NB4 (cell line): ENCODE measurements at regions not wholly inside any gene's neighbourhood (a gene's known extent, or its start where the extent isn't known, plus 50 kb on each side); places are given as distances from the start of the nearest gene placed in this dataset.

Source experiments
- DNase-seq: peaks from one replicate; pipeline ENCODE4 v3.0.0; 2010; ENCODE audit warnings: low read depth
- H3K4me3 ChIP-seq: one replicate; pipeline ENCODE4 v1.5.1; 2011; ENCODE audit warnings: mild to moderate bottlenecking, low read depth, low read length, moderate library complexity
- MYC ChIP-seq: IDR thresholded peaks from 2 replicates; pipeline ENCODE4 v1.6.1; 2011; ENCODE audit warnings: low read depth, low read length
- POLR2A ChIP-seq: IDR thresholded peaks from 2 replicates; pipeline ENCODE4 v1.6.1; 2011; ENCODE audit warnings: mild to moderate bottlenecking; ENCODE audit not compliant: insufficient read length; ENCODE audit errors: extremely low read depth
- TF ChIP-seq, protein P1 (sequence below): IDR thresholded peaks from 2 replicates; pipeline ENCODE4 v1.6.1; 2011; ENCODE audit warnings: low read depth, low read length
- TF ChIP-seq, protein P2 (sequence below): IDR thresholded peaks from one replicate; pipeline ENCODE4 v1.5.1; 2012; ENCODE audit warnings: low read depth, low read length

DNA sequence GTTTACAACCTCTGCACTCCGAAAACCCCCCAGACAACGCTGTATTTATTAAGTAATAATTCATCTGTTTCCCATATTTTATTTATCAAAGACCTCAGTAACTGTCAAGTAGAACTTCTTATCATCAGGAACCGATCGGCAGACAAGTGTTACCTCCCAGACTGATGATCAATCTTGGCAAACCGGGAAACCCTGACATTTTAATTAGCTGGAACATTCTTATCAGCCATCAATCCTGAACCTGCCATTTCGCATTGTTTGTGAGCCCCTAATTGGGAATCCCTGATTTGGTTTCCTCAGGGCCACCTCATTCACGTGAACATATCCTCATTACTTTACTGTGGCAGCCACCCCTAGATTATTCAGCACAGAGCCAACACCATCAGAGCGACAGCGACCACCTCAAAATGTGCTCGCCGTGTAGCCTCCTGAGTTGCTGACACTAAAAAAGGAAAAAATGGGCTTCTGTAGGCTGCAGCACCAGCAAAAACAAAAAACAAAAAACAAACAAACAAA is 93.6 kb upstream of the SDK1 start:
- DNase-seq: no peak
- TF ChIP-seq MYC (no peak), POLR2A (no peak)
- TF ChIP-seq, protein P1, sequence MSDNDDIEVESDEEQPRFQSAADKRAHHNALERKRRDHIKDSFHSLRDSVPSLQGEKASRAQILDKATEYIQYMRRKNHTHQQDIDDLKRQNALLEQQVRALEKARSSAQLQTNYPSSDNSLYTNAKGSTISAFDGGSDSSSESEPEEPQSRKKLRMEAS: no peak
- TF ChIP-seq, protein P2, sequence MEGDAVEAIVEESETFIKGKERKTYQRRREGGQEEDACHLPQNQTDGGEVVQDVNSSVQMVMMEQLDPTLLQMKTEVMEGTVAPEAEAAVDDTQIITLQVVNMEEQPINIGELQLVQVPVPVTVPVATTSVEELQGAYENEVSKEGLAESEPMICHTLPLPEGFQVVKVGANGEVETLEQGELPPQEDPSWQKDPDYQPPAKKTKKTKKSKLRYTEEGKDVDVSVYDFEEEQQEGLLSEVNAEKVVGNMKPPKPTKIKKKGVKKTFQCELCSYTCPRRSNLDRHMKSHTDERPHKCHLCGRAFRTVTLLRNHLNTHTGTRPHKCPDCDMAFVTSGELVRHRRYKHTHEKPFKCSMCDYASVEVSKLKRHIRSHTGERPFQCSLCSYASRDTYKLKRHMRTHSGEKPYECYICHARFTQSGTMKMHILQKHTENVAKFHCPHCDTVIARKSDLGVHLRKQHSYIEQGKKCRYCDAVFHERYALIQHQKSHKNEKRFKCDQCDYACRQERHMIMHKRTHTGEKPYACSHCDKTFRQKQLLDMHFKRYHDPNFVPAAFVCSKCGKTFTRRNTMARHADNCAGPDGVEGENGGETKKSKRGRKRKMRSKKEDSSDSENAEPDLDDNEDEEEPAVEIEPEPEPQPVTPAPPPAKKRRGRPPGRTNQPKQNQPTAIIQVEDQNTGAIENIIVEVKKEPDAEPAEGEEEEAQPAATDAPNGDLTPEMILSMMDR: no peak
- H3K4me3 ChIP-seq: no peak overlapping the region

DNA sequence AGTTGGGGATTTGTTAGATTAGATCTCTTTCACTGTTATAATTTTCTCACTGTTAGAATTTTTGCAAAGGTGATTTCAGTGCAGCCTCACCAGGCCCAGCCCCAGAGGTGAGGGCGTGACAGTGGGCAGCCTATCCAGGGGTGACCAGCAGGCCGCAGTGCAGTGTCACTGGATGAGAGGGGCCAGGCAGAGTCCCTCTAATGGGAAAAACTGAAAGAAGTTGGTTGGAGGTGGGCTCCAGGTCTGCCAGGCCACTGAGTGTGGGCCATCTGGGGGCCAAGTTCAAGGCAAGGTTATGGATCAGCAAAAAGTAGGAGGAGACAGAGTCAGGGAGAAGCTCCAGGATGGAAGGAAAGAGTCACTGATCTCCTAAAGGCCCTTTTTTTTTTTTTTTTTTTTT is 90.5 kb upstream of the SDK1 start:
- TF ChIP-seq MYC: no peak
- TF ChIP-seq, protein P2: no peak
- TF ChIP-seq, protein P1: no peak
- TF ChIP-seq POLR2A: no peak
- H3K4me3 ChIP-seq: no peak overlapping the region
- no peak for DNase-seq

DNA sequence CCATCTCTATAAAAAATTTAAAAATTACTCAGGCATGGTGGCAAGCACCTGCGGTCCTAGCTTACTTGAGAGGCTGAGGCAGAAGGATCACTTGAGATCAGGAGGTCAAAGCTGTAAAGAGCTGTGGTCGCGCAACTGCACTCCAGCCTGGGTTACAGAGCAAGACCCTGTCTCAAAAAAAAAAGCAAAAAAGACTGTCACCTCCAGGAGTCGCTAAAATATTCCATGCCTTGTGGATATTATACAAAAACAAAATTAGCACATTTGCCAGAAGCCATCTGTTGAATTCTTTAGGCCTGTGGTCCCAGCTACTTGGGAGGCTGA is 87.0 kb upstream of the SDK1 start:
- no peak for DNase-seq
- TF ChIP-seq, protein P2: no peak
- TF ChIP-seq, protein P1: no peak
- no peak for TF ChIP-seq POLR2A
- H3K4me3 ChIP-seq: no peak overlapping the region

DNA sequence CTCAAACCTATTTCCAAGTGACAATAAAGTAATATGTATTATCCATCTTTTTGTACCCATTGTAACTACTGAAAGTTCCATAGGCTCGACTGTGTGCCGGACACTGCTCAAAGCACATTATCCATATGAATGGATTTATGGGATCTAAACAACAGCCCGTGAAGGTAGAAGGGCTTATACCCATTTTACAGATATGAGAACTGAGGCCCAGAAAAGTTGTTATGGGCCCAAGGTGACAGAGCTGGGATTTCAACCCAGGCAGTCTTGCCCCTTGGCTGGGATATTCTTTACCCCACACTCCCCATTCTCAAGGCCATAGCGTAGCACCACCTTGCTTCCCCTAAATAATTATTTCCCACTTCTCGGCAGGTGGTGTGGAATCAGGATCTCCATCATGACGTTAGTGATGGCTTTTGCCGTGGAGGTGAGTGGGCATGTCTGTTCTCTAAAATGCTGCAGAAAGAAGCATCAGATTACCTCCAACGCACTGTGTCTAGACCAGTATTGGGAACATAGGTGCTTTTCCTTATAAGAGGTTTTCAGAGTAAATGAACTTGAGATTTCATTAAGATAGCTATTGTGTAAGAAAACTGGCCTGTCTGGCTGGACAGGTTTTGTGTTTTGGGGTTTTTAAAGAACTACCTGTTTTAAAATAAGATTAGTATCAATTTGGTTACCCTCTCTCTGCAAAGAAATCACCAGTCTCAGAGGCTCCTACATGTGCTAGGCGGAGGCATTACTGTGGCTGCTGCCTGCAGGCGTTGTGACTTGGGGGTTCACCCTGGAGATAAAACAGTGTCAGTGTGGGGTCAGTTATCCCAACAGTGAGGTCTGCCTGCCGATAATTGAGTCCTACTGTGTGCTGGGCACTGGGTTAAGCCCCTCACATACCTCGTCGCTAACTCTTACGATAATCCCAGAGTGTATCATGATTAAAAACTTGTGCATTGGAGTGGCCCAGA is 85.1 kb upstream of the SDK1 start:
- no peak for TF ChIP-seq MYC
- no peak for TF ChIP-seq POLR2A
- TF ChIP-seq, protein P2: no peak
- TF ChIP-seq, protein P1: no peak
- no peak for DNase-seq
- H3K4me3 ChIP-seq: no peak overlapping the region

DNA sequence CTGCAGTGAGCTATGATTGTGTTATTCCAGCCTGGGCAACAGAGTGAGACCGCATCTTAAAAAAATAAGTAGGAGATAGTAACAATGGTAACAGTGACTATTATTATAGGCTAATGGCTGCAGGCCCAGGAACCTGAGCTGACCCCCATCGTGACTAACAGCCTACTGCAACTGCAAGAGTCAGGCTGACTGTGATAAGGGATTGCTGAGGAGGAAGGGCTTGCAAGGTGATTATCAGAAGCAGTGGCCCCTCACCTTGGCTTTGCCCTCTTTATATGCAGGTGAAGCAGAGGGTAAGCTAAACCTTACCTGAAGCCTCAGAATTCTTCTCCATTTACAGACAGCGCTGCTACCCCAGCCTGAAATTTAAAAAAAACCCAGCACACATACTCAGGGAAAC is 83.9 kb upstream of the SDK1 start:
- TF ChIP-seq, protein P2: no peak
- TF ChIP-seq, protein P1: no peak
- TF ChIP-seq POLR2A (no peak), MYC (no peak)
- H3K4me3 ChIP-seq: no peak overlapping the region
- DNase-seq: no peak
